HEK293 (cell line): ENCODE measurements at regions not wholly inside any gene's neighbourhood (a gene's known extent, or its start where the extent isn't known, plus 50 kb on each side); places are given as distances from the start of the nearest gene placed in this dataset.

Experiments
- CTCF ChIA-PET: fragments of 350-600 bp; formaldehyde crosslinking; extraction: SDS; loops from one replicate; lab custom pipeline; 2021; ENCODE audit warnings: antibody characterized with exemption; lab: Yijun Ruan, JAX
- POLR2A ChIA-PET: fragments of 300-600 bp; formaldehyde crosslinking; extraction: SDS; loops from one replicate; lab custom pipeline; 2020; ENCODE audit warnings: antibody characterized with exemption, inconsistent platforms; lab: Yijun Ruan, JAX
- H3K27ac ChIP-seq: fragments of 200-500 bp; sonication (Bioruptor generic); 2 replicates; pipeline ENCODE4 v1.5.1; 2014; ENCODE audit warnings: low read depth, low read length, control low read depth, inconsistent platforms; ENCODE audit errors: extremely low read depth
- H3K36me3 ChIP-seq, 2 experiments: fragments of 200-500 bp in 1 of 2; sonication (Bioruptor generic) in 1 of 2; 1 replicate in 1 of 2; 2 replicates in 1 of 2; pipeline ENCODE4 v1.5.1; 2014 to 2017; ENCODE audit warnings: inconsistent platforms in 2 of 2, low read length in 2 of 2; ENCODE audit not compliant: control insufficient read depth in 2 of 2, insufficient read depth in 1 of 2
- H3K4me1 ChIP-seq: fragments of 200-500 bp; sonication (Bioruptor generic); 2 replicates; pipeline ENCODE4 v1.5.1; 2014; ENCODE audit warnings: mild to moderate bottlenecking, low read length, inconsistent platforms; ENCODE audit not compliant: control insufficient read depth, insufficient read depth
- H3K4me3 ChIP-seq: 2 replicates; pipeline ENCODE4 v1.5.1; 2011; ENCODE audit warnings: low read depth, mild to moderate bottlenecking, control low read depth, low read length, moderate library complexity
- H3K9me3 ChIP-seq: fragments of 200-500 bp; sonication (Bioruptor generic); 2 replicates; pipeline ENCODE4 v1.5.1; 2014; ENCODE audit warnings: low read depth, low read length, inconsistent platforms; ENCODE audit not compliant: control insufficient read depth, insufficient read depth
- BCL11B ChIP-seq: fragments of 450-650 bp; formaldehyde crosslinking; IDR thresholded peaks from 2 replicates; pipeline ENCODE4 v1.5.1; 2016; ENCODE audit warnings: low read depth, missing biosample characterization, missing genetic modification characterization
- GLIS2 ChIP-seq: fragments of 450-650 bp; formaldehyde crosslinking; IDR thresholded peaks from 2 replicates; pipeline ENCODE4 v1.5.1; 2016; ENCODE audit warnings: missing biosample characterization, missing genetic modification characterization
- MYNN ChIP-seq: fragments of 450-650 bp; formaldehyde crosslinking; IDR thresholded peaks from 2 replicates; pipeline ENCODE4 v1.5.1; 2016; ENCODE audit warnings: missing biosample characterization, missing genetic modification characterization, borderline replicate concordance
- PATZ1 ChIP-seq: fragments of 450-650 bp; formaldehyde crosslinking; IDR thresholded peaks from 2 replicates; pipeline ENCODE4 v1.5.1; 2016; ENCODE audit warnings: missing biosample characterization, missing genetic modification characterization
- PRDM1 ChIP-seq: fragments of 450-650 bp; formaldehyde crosslinking; IDR thresholded peaks from 2 replicates; pipeline ENCODE4; 2016; ENCODE audit warnings: missing biosample characterization, missing genetic modification characterization
- REST ChIP-seq: fragments of 450-650 bp; formaldehyde crosslinking; IDR thresholded peaks from 2 replicates; pipeline ENCODE4 v1.5.1; 2016; ENCODE audit warnings: missing biosample characterization, missing genetic modification characterization
- YY1 ChIP-seq: fragments of 450-650 bp; formaldehyde crosslinking; IDR thresholded peaks from 2 replicates; pipeline ENCODE4 v1.5.1; 2018; ENCODE audit warnings: missing biosample characterization, missing genetic modification characterization
- ZBTB48 ChIP-seq: fragments of 450-650 bp; formaldehyde crosslinking; IDR thresholded peaks from 2 replicates; pipeline ENCODE4 v1.5.1; 2016; ENCODE audit warnings: missing biosample characterization, missing genetic modification characterization
- ZBTB7A ChIP-seq: fragments of 450-650 bp; formaldehyde crosslinking; IDR thresholded peaks from 2 replicates; pipeline ENCODE4 v1.5.1; 2016; ENCODE audit warnings: low read depth, missing biosample characterization, missing genetic modification characterization
- ZEB2 ChIP-seq: fragments of 450-650 bp; formaldehyde crosslinking; IDR thresholded peaks from 2 replicates; pipeline ENCODE4 v1.5.1; 2016; ENCODE audit warnings: missing biosample characterization, missing genetic modification characterization
- ZNF24 ChIP-seq: fragments of 450-650 bp; formaldehyde crosslinking; IDR thresholded peaks from 2 replicates; pipeline ENCODE4 v1.5.1; 2016; ENCODE audit warnings: missing biosample characterization, missing genetic modification characterization
- ZNF280C ChIP-seq: fragments of 450-650 bp; formaldehyde crosslinking; IDR thresholded peaks from 2 replicates; pipeline ENCODE4 v1.5.1; 2016; ENCODE audit warnings: missing biosample characterization, missing genetic modification characterization
- ZNF350 ChIP-seq: fragments of 450-650 bp; formaldehyde crosslinking; IDR thresholded peaks from 2 replicates; pipeline ENCODE4 v1.5.0; 2017; ENCODE audit warnings: missing biosample characterization, mild to moderate bottlenecking, missing genetic modification characterization
- ZNF391 ChIP-seq: fragments of 450-650 bp; formaldehyde crosslinking; IDR thresholded peaks from 2 replicates; pipeline ENCODE4 v1.5.1; 2016; ENCODE audit warnings: low read depth, missing biosample characterization, missing genetic modification characterization, borderline replicate concordance
- ZNF529 ChIP-seq: fragments of 450-650 bp; formaldehyde crosslinking; IDR thresholded peaks from 2 replicates; pipeline ENCODE4 v1.5.1; 2017; ENCODE audit warnings: missing genetic modification characterization, missing biosample characterization; ENCODE audit not compliant: insufficient replicate concordance
- ZNF561 ChIP-seq: fragments of 450-650 bp; IDR thresholded peaks from 2 replicates; pipeline ENCODE4 v1.5.1; 2018; ENCODE audit warnings: missing biosample characterization, missing genetic modification characterization, borderline replicate concordance
- ZNF658 ChIP-seq: fragments of 450-650 bp; formaldehyde crosslinking; IDR thresholded peaks from 2 replicates; pipeline ENCODE4; 2016; ENCODE audit warnings: missing biosample characterization, missing genetic modification characterization
- ZNF660 ChIP-seq: fragments of 450-650 bp; IDR thresholded peaks from 2 replicates; pipeline ENCODE4 v1.5.1; 2018; ENCODE audit warnings: missing biosample characterization, mild to moderate bottlenecking, missing genetic modification characterization

- Histone ChIP-seq H3K9me3 (no peaks in the 10 kb centered on the region), H3K4me1 (no peaks in the 10 kb centered on the region), H3K4me3 (no peak overlapping the region), H3K36me3 (no peaks in the 10 kb centered on the region), H3K27ac (no peak overlapping the region)
- TF ChIP-seq ZNF280C (tag by site-specific recombination), result no peak
- no peak for TF ChIP-seq ZNF350 (tag by site-specific recombination)
- TF ChIP-seq ZNF24 (tag by site-specific recombination), result no peak
- no peak for TF ChIP-seq ZNF660
- no peak for TF ChIP-seq MYNN
- no peak for TF ChIP-seq ZNF391 (tag by site-specific recombination)
- ChIA-PET POLR2A (no interaction called here), CTCF (interaction anchor here (0.5 kb wide), 1 partner anchor 927 kb away, joined by 5 read pairs; no protein-coding TSS in a partner anchor)
These were observed 81.1 kb upstream of the ZNF280D start for GRCh38 chr15:56814429-56814828.

GRCh38 chr15:56813995-56814394, 80.7 kb upstream of the ZNF280D start:
- Histone ChIP-seq H3K4me3 (no peak overlapping the region), H3K36me3 (no peaks in the 10 kb centered on the region), H3K9me3 (no peaks in the 10 kb centered on the region), H3K4me1 (no peaks in the 10 kb centered on the region), H3K27ac (no peak overlapping the region)
- CTCF ChIA-PET, result no interaction called here
- TF ChIP-seq PRDM1 (tag by site-specific recombination), result 0 out of 2 replicates have a peak, but pooled peaks have one; percentile 5
- no peak for TF ChIP-seq ZNF561 (tag by site-specific recombination)
- POLR2A ChIA-PET, result no interaction called here

GRCh38 chr15:56812961-56813360, 79.7 kb upstream of the ZNF280D start:
- Histone ChIP-seq H3K9me3 (no peaks in the 10 kb centered on the region), H3K4me1 (no peaks in the 10 kb centered on the region), H3K27ac (no peak overlapping the region), H3K4me3 (no peak overlapping the region), H3K36me3 (no peaks in the 10 kb centered on the region)
- ChIA-PET POLR2A (no interaction called here), CTCF (interaction anchor here (1.8 kb wide), 1 partner anchor 9 kb away, joined by 6 read pairs; no protein-coding TSS in a partner anchor)
- no peak for TF ChIP-seq YY1
- no peak for TF ChIP-seq ZNF658 (tag by site-specific recombination)
- TF ChIP-seq REST (tag by site-specific recombination), result no peak
- no peak for TF ChIP-seq BCL11B (tag by site-specific recombination)
- TF ChIP-seq GLIS2, result no peak
- no peak for TF ChIP-seq PATZ1 (tag by site-specific recombination)
- no peak for TF ChIP-seq ZNF529 (tag by site-specific recombination)
- TF ChIP-seq ZBTB7A (tag by site-specific recombination), result no peak
- no peak for TF ChIP-seq ZEB2 (tag by site-specific recombination)
- no peak for TF ChIP-seq ZBTB48 (tag by site-specific recombination)
